Panc1 (cell line): ENCODE measurements at regions not wholly inside any gene's neighbourhood (a gene's known extent, or its start where the extent isn't known, plus 50 kb on each side); places are given as distances from the start of the nearest gene placed in this dataset.

Source experiments
- ATAC-seq: fragments of 200-7000 bp; cut with Tn5 transposase; 2 replicates; pipeline ENCODE4 v1.9.1; 2020; ENCODE audit warnings: mild to moderate bottlenecking, moderate library complexity
- BruUV-seq: library from RNA; stranded (reverse); fragments of 400-500 nt; replicated peaks from 2 replicates; lab custom pipeline; 2021; lab: Mats Ljungman, UMichigan
- CTCF ChIA-PET: fragments of 300-600 bp; sonication (Branson Sonifier 250); formaldehyde crosslinking; loops from one replicate; lab custom pipeline; 2022; ENCODE audit warnings: antibody characterized with exemption; lab: Charles Lee
- POLR2A ChIA-PET: fragments of 300-600 bp; sonication (Branson Sonifier 250); formaldehyde crosslinking; loops from one replicate; lab custom pipeline; 2022; ENCODE audit warnings: antibody characterized with exemption; lab: Charles Lee
- DNase-seq: peaks from one replicate; pipeline ENCODE4 v3.0.0-alpha.2; 2010; ENCODE audit warnings: low read depth, low spot score
- H3K27ac ChIP-seq: 2 replicates; pipeline ENCODE4 v1.5.1; 2011; ENCODE audit warnings: mild to moderate bottlenecking, low read length, inconsistent platforms
- H3K27me3 ChIP-seq: fragments of 200-500 bp; sonication (Bioruptor generic); 2 replicates; pipeline ENCODE4 v1.6.0; 2014; ENCODE audit warnings: low read length, inconsistent platforms; ENCODE audit not compliant: control insufficient read depth, insufficient read depth
- H3K36me3 ChIP-seq: fragments of 200-500 bp; sonication (Bioruptor generic); 2 replicates; pipeline ENCODE4 v1.5.1; 2014; ENCODE audit warnings: inconsistent platforms, mild to moderate bottlenecking, low read length, moderate library complexity; ENCODE audit not compliant: control insufficient read depth, insufficient read depth
- H3K4me1 ChIP-seq: 2 replicates; pipeline ENCODE4 v1.5.1; 2011; ENCODE audit warnings: inconsistent platforms, mild to moderate bottlenecking, low read length, moderate library complexity; ENCODE audit not compliant: control insufficient read depth, insufficient read depth
- H3K4me3 ChIP-seq, 2 experiments: 2 replicates each; pipeline ENCODE4 v1.5.1; 2011 to 2012; ENCODE audit warnings: low read depth in 2 of 2, low read length in 2 of 2, mild to moderate bottlenecking in 2 of 2, inconsistent platforms in 1 of 2, moderate library complexity in 1 of 2
- H3K9me3 ChIP-seq: fragments of 200-500 bp; sonication (Bioruptor generic); 2 replicates; pipeline ENCODE4 v1.5.1; 2014; ENCODE audit warnings: low read depth, mild to moderate bottlenecking, inconsistent platforms, low read length, moderate library complexity; ENCODE audit not compliant: control insufficient read depth, insufficient read depth
- CTCF ChIP-seq: fragments of 450-650 bp; IDR thresholded peaks from 2 replicates; pipeline ENCODE4 v1.5.1; 2017; ENCODE audit warnings: mild to moderate bottlenecking
- POLR2AphosphoS5 ChIP-seq: IDR thresholded peaks from 2 replicates; pipeline ENCODE4 v1.6.1; 2012; ENCODE audit warnings: mild to moderate bottlenecking, low read depth, low read length, moderate library complexity
- REST ChIP-seq, 2 experiments: IDR thresholded peaks; 2 replicates each; pipeline ENCODE4 v1.6.1; 2011 to 2012; ENCODE audit warnings: low read depth in 2 of 2, control low read depth in 1 of 2, low read length in 1 of 2, mild to moderate bottlenecking in 1 of 2, moderate library complexity in 1 of 2; ENCODE audit not compliant: insufficient read depth in 1 of 2
- SIN3A ChIP-seq: IDR thresholded peaks from 2 replicates; pipeline ENCODE4 v1.6.1; 2012; ENCODE audit warnings: low read depth, mild to moderate bottlenecking, low read length, moderate library complexity, borderline replicate concordance; ENCODE audit not compliant: insufficient read depth
- TCF7L2 ChIP-seq: IDR thresholded peaks from 2 replicates; pipeline ENCODE4 v1.6.1; 2011; ENCODE audit warnings: mild to moderate bottlenecking, low read depth, low read length, inconsistent platforms
- in situ Hi-C: cut with HindIII; loops from 2 replicates; pipeline ENCODE4 v1.10.0; 2016; ENCODE audit warnings: low sequenced_read_pairs, low pct_unique_long_range_greater_than_20kb
- intact Hi-C: fragments of 100-400 bp; cut with micrococcal nuclease; formaldehyde crosslinking; loops from one replicate; pipeline ENCODE4 v1.10.0; 2022; ENCODE audit not compliant: unreplicated experiment

- in situ Hi-C loops = no loop called here
- H3K27ac ChIP-seq = no peak overlapping the region
Measured at GRCh38 chr1:181213056-181213455, 124.6 kb downstream of the IER5 start.

GRCh38 chr1:181216591-181216994 is 128.1 kb downstream of the IER5 start:
- intact Hi-C loops = no loop called here
- CTCF ChIA-PET = no interaction called here

More at GRCh38 chr1:181213056-181213455, 124.6 kb downstream of the IER5 start:
- POLR2A ChIA-PET = no interaction called here
- ATAC-seq (no peak), DNase-seq (no peak)
- TF ChIP-seq SIN3A = no peak
- no peak for TF ChIP-seq REST (IDR thresholded peaks at IDR 0.05; ENCODE audit: insufficient read depth in 1 of 2, low read depth in 2 of 2, low read length in 1 of 2)
- no peak for TF ChIP-seq POLR2AphosphoS5
- TF ChIP-seq CTCF = no peak
- no peak for TF ChIP-seq TCF7L2
- Histone ChIP-seq H3K27me3 (no peaks in the 10 kb centered on the region; the same call in 1 of the 2 replicates), H3K4me3 (no peak overlapping the region), H3K9me3 (no peaks in the 10 kb centered on the region), H3K4me1 (no peaks in the 10 kb centered on the region), H3K36me3 (no peaks in the 10 kb centered on the region)
- intact Hi-C loops = no loop called here
- BruUV-seq = no TSS peak
- CTCF ChIA-PET = no interaction called here

More at GRCh38 chr1:181216591-181216994, 128.1 kb downstream of the IER5 start:
- no peak for ATAC-seq
- no TSS peak for BruUV-seq
- H3K4me3 ChIP-seq = no peak overlapping the region
- H3K27ac ChIP-seq = no peak overlapping the region
- POLR2A ChIA-PET = no interaction called here
- H3K27me3 ChIP-seq = no peaks in the 10 kb centered on the region; the same call in 1 of the 2 replicates
- H3K4me1 ChIP-seq = no peaks in the 10 kb centered on the region
- no peak for DNase-seq
- H3K36me3 ChIP-seq = no peaks in the 10 kb centered on the region
- in situ Hi-C loops = no loop called here
- TF ChIP-seq SIN3A = no peak
- no peak for TF ChIP-seq REST (IDR thresholded peaks at IDR 0.05; ENCODE audit: insufficient read depth in 1 of 2, low read depth in 2 of 2, low read length in 1 of 2)
- no peak for TF ChIP-seq CTCF
- no peak for TF ChIP-seq POLR2AphosphoS5
- no peaks in the 10 kb centered on the region for H3K9me3 ChIP-seq
